B cell (primary cell): ENCODE measurements at regions not wholly inside any gene's neighbourhood (a gene's known extent, or its start where the extent isn't known, plus 50 kb on each side); places are given as distances from the start of the nearest gene placed in this dataset.

Source experiments
- CTCF ChIP-seq: fragments of 200-600 bp; IDR thresholded peaks from one replicate; pipeline ENCODE4 v1.8.0; 2022; ENCODE audit warnings: antibody characterized with exemption, mild to moderate bottlenecking
- EZH2 ChIP-seq: IDR thresholded peaks from 2 replicates; pipeline ENCODE4 v1.6.1; 2012; ENCODE audit warnings: borderline replicate concordance, low read depth, mild to moderate bottlenecking, moderate library complexity, low read length; ENCODE audit not compliant: insufficient read depth, poor library complexity, severe bottlenecking

- no peak for TF ChIP-seq CTCF
- TF ChIP-seq EZH2, result no peak
These were observed 64.3 kb downstream of the ZNF22 start for GRCh38 chr10:45064998-45065397.
